OCI-LY3 (cell line): ENCODE measurements at regions not wholly inside any gene's neighbourhood (a gene's known extent, or its start where the extent isn't known, plus 50 kb on each side); places are given as distances from the start of the nearest gene placed in this dataset.
"Not testable (repeated sequence)": the region's sequence is repeated elsewhere in the genome, so short reads cannot be mapped to it uniquely, and the experiment has no call there.

ENCODE experiments used
- H2AFZ ChIP-seq: fragments of 200-600, 300-600 bp; shearing (Covaris generic); 2 replicates; pipeline ENCODE4 v1.6.0; 2014; ENCODE audit warnings: antibody characterized with exemption, low read depth, low read length
- H3K27ac ChIP-seq: fragments of 200-600, 300-600 bp; sonication (generic); 2 replicates; pipeline ENCODE4 v1.5.1; 2014; ENCODE audit warnings: mild to moderate bottlenecking, low read length, moderate library complexity, mixed read lengths
- H3K27me3 ChIP-seq: fragments of 200-600, 300-600 bp; sonication (generic); 2 replicates; pipeline ENCODE4 v1.6.1; 2014; ENCODE audit warnings: low read depth, low read length, mixed read lengths
- H3K36me3 ChIP-seq: fragments of 200-600, 300-600 bp; sonication (generic); replicated peaks from 2 replicates; pipeline ENCODE3; 2014; ENCODE audit warnings: low read depth, low read length, mixed read lengths
- H3K4me1 ChIP-seq: fragments of 300-600, 200-600 bp; sonication (generic); 2 replicates; pipeline ENCODE4 v1.6.1; 2014; ENCODE audit warnings: low read length, mixed read lengths
- H3K4me2 ChIP-seq: fragments of 200-600, 300-600 bp; sonication (generic); 2 replicates; pipeline ENCODE4 v1.6.1; 2014; ENCODE audit warnings: low read length, mixed read lengths
- H3K4me3 ChIP-seq: fragments of 300-600, 200-600 bp; sonication (generic); 2 replicates; pipeline ENCODE4 v1.5.1; 2014; ENCODE audit warnings: antibody characterized with exemption, mild to moderate bottlenecking, low read length, moderate library complexity
- H3K79me2 ChIP-seq: fragments of 300-600, 200-600 bp; shearing (Covaris generic); 2 replicates; pipeline ENCODE4 v1.6.1; 2014; ENCODE audit warnings: mild to moderate bottlenecking, low read length, mixed read lengths
- H3K9ac ChIP-seq: fragments of 300-600, 200-600 bp; shearing (Covaris generic); 2 replicates; pipeline ENCODE4 v1.6.0; 2014; ENCODE audit warnings: mild to moderate bottlenecking, low read length, moderate library complexity
- H3K9me3 ChIP-seq: fragments of 200-600, 300-600 bp; shearing (Covaris generic); 2 replicates; pipeline ENCODE4 v1.6.1; 2014; ENCODE audit warnings: low read length, mixed read lengths; ENCODE audit not compliant: insufficient read depth
- H4K20me1 ChIP-seq: fragments of 200-600, 300-600 bp; sonication (generic); 2 replicates; pipeline ENCODE4 v1.6.1; 2016; ENCODE audit warnings: low read length, mixed read lengths; ENCODE audit not compliant: insufficient read depth
- CTCF ChIP-seq: fragments of 200-600, 300-600 bp; sonication (generic); IDR thresholded peaks from 2 replicates; pipeline ENCODE4 v1.5.1; 2014; ENCODE audit warnings: antibody characterized with exemption, low read length, low read depth
- EZH2phosphoT487 ChIP-seq: fragments of 200-600 bp; shearing (Covaris generic); IDR thresholded peaks from 2 replicates; pipeline ENCODE4 v1.6.1; 2018; ENCODE audit warnings: antibody characterized with exemption, mixed run types, low read depth

- Histone ChIP-seq H2AFZ (no peak overlapping the region), H3K79me2 (no peaks in the 10 kb centered on the region), H3K4me2 (no peak overlapping the region), H3K27ac (no peak overlapping the region), H3K4me1 (no peaks in the 10 kb centered on the region), H3K4me3 (no peak overlapping the region), H3K9ac (no peak overlapping the region), H3K36me3 (no peaks in the 10 kb centered on the region), H3K9me3 (no peaks in the 10 kb centered on the region), H3K27me3 (no peaks in the 10 kb centered on the region), H4K20me1 (no peaks in the 10 kb centered on the region)
- TF ChIP-seq EZH2phosphoT487 (no peak), CTCF (no peak)
These were observed 274.4 kb upstream of the CHAC2 start for GRCh38 chr2:53493210-53493609.

- no peaks in the 10 kb centered on the region for H3K9me3 ChIP-seq
- no peaks in the 10 kb centered on the region for H3K79me2 ChIP-seq
- H3K4me2 ChIP-seq, result no peak overlapping the region
- peaks cover 6% of the 10 kb centered on the region for H3K4me1 ChIP-seq
- no peak overlapping the region for H3K27ac ChIP-seq
- no peak overlapping the region for H3K9ac ChIP-seq
- no peaks in the 10 kb centered on the region for H4K20me1 ChIP-seq
- H3K27me3 ChIP-seq, result no peaks in the 10 kb centered on the region
- H3K36me3 ChIP-seq, result no peaks in the 10 kb centered on the region
- H2AFZ ChIP-seq, result no peak overlapping the region
- TF ChIP-seq EZH2phosphoT487 (no peak), CTCF (no peak)
- no peak overlapping the region for H3K4me3 ChIP-seq
These were observed 276.9 kb upstream of the CHAC2 start for GRCh38 chr2:53490659-53491058.

GRCh38 chr2:53486185-53486899, 281.3 kb upstream of the CHAC2 start:
- H3K79me2 ChIP-seq, H2AFZ ChIP-seq: not testable (repeated sequence)

GRCh38 chr2:53485021-53485728, 282.4 kb upstream of the CHAC2 start:
- Histone ChIP-seq H3K9ac (no peak overlapping the region), H3K36me3 (no peaks in the 10 kb centered on the region), H3K27ac (no peak overlapping the region), H3K4me3 (no peak overlapping the region), H2AFZ (no peak overlapping the region), H4K20me1 (no peaks in the 10 kb centered on the region), H3K27me3 (no peaks in the 10 kb centered on the region), H3K4me2 (peak overlapping the region; percentile 60), H3K79me2 (no peaks in the 10 kb centered on the region), H3K9me3 (no peaks in the 10 kb centered on the region), H3K4me1 (peaks cover 28% of the 10 kb centered on the region)
- TF ChIP-seq CTCF, result no peak
- no peak for TF ChIP-seq EZH2phosphoT487

More at GRCh38 chr2:53486185-53486899, 281.3 kb upstream of the CHAC2 start:
- not testable (repeated sequence) for H3K4me3 ChIP-seq, H3K27ac ChIP-seq, H3K9me3 ChIP-seq, H3K27me3 ChIP-seq, H3K9ac ChIP-seq, H3K4me2 ChIP-seq, H4K20me1 ChIP-seq, H3K36me3 ChIP-seq
- H3K4me1 ChIP-seq, result peaks cover 28% of the 10 kb centered on the region
